Stomach smooth muscle (tissue), 2 donors: ENCODE measurements at regions not wholly inside any gene's neighbourhood (a gene's known extent, or its start where the extent isn't known, plus 50 kb on each side); places are given as distances from the start of the nearest gene placed in this dataset.

Experiments used
- H3K27ac ChIP-seq: one replicate; pipeline ENCODE4 v1.7.0; 2013; ENCODE audit warnings: mild to moderate bottlenecking, low read length, inconsistent platforms
- H3K27me3 ChIP-seq, 2 donors: one replicate each; pipeline ENCODE4 v1.7.0; 2013; ENCODE audit warnings: low read length in 2 of 2; ENCODE audit not compliant: insufficient read depth in 2 of 2, control insufficient read depth in 1 of 2
- H3K36me3 ChIP-seq, 2 donors: one replicate each; pipeline ENCODE4 v1.7.0; 2013; ENCODE audit warnings: low read length in 2 of 2; ENCODE audit not compliant: control insufficient read depth in 2 of 2, insufficient read depth in 2 of 2
- H3K4me1 ChIP-seq: one replicate; pipeline ENCODE4 v1.7.0; 2013; ENCODE audit warnings: low read length; ENCODE audit not compliant: control insufficient read depth, insufficient read depth
- H3K4me3 ChIP-seq, 2 donors: one replicate each; pipeline ENCODE4 v1.7.0; 2013; ENCODE audit warnings: low read length in 2 of 2
- H3K9ac ChIP-seq, 2 donors: one replicate each; pipeline ENCODE4 v1.7.0; 2013; ENCODE audit warnings: low read length in 2 of 2, mild to moderate bottlenecking in 1 of 2
- H3K9me3 ChIP-seq, 2 donors: one replicate each; pipeline ENCODE4 v1.7.0; 2013; ENCODE audit warnings: low read length in 2 of 2; ENCODE audit not compliant: control insufficient read depth in 2 of 2
- donor health status: healthy.
- donor health status: Pancreatic carcinoma.

DNA sequence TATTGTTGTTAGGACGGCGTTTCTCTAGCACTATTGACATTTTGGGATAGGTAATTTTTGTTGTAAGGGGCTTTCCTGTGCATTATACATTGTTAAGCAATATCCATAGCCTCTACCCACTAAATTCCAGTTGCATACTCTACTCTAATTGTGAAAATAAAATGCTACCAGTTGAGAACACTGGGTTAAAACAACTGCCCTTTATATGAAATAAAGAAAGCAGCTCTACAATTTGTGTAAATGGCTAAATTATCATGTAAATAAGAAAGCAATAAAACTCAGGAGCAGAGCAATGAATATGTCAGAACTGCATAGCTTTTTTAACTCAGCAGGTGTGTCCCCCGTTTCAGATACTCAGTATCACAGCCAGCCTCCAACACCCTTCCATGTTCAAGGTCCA, 812.7 kb upstream of the NRXN1 start:
- Histone ChIP-seq H3K4me3 (no peak overlapping the region), H3K27ac (no peak overlapping the region), H3K9me3 (no peaks in the 10 kb centered on the region), H3K4me1 (no peaks in the 10 kb centered on the region), H3K36me3 (no peaks in the 10 kb centered on the region), H3K9ac (no peak overlapping the region), H3K27me3 (no peaks in the 10 kb centered on the region)

DNA sequence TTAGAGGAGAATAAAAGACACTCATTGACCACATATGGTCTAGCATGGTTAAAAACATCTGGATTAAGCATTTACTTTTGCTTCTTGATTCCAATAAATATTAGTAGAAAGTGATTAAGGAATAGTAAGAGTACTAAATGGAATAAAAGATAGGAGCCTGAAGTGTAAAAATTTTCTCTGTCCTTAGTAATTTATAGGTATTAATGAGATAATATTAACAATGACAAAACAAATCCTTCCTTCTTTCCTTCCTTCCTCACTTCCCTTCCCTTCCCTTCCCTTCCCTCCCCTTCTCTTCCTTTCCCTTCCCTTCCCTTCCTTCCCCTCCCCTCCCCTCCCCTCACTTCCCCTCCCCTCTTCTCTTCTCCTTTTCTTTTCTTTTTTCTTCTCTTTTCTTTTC, 797.5 kb upstream of the NRXN1 start:
- Histone ChIP-seq H3K9ac (no peak overlapping the region), H3K27me3 (no peaks in the 10 kb centered on the region), H3K9me3 (no peaks in the 10 kb centered on the region), H3K27ac (no peak overlapping the region), H3K4me1 (no peaks in the 10 kb centered on the region), H3K36me3 (no peaks in the 10 kb centered on the region), H3K4me3 (no peak overlapping the region)

DNA sequence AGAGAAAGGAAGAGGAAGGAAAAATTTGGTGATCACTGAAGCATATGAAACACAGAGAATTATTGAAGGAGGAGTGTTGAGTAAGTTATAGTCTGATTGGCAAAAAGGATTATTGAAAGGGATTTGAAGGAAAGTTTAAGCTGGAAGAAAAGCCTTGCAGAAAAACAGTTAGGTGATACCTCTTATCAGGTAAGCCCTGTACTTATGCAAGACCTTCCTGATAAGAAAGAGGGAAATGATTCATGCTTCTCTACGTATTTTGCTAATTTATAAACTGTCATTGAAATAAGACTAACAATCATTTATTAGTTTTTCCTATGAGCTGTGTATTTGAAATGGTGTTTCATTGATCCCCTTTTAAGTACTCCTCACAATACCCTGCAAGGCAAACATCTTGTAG, 793.9 kb upstream of the NRXN1 start:
- no peak overlapping the region for H3K27ac ChIP-seq
- no peak overlapping the region for H3K4me3 ChIP-seq
- H3K27me3 ChIP-seq: no peaks in the 10 kb centered on the region
- no peaks in the 10 kb centered on the region for H3K9me3 ChIP-seq
- no peak overlapping the region for H3K9ac ChIP-seq
- H3K4me1 ChIP-seq: no peaks in the 10 kb centered on the region
- H3K36me3 ChIP-seq: no peaks in the 10 kb centered on the region

DNA sequence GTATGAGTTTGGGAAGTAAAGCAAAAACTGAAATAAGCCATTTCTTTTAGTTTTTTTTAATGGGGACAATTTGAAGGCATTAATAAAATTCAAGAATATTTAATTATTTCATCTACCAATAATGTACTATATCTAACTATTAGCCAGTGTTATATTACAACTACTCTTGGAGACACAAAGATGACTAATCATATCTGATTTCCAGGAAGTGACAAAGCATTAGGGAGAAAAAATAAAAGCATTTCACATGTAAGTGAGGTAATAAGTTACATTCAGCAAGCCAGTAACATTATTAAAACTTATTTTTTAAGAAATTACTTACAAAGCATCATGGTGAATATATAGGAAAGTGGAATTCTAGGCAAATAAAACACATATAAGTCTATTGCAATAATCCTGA, 781.3 kb upstream of the NRXN1 start:
- Histone ChIP-seq H3K36me3 (no peaks in the 10 kb centered on the region), H3K9me3 (no peaks in the 10 kb centered on the region), H3K27me3 (no peaks in the 10 kb centered on the region), H3K4me3 (no peak overlapping the region), H3K9ac (no peak overlapping the region), H3K27ac (no peak overlapping the region), H3K4me1 (no peaks in the 10 kb centered on the region)

DNA sequence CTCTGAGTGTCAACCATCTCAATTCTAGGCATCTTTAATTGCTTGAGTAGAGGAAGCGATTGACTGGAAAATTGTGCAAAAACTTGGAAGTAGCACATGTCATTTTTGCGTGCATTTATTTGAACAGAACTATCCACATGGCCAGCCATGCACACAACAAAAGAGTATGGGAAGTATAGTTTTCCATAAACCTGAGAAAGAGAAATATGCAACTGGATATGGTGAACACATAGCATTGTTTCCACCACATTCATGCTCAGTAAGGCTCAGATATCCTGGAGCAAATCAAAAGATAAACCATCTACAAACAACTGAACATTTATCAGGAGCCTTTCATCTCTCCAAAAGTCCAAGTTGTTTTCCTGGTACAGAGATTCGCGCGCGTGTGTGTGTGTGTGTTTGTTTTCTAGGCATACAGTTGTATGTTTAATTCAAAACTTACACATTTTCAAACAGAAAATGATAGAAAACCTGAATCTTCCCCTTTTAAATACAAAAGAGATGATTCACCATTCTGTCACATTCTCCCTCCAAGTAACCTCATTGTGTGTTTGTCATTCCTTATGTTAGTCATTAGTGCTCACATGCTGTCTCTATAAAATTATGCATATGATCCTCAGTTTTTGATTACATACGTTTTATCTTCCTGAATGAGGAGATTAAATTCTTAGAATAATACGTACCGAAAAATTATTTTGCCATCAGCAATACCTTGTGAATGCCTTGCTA, 780.4 kb upstream of the NRXN1 start:
- no peak overlapping the region for H3K9ac ChIP-seq
- H3K27me3 ChIP-seq: no peaks in the 10 kb centered on the region
- H3K27ac ChIP-seq: no peak overlapping the region
- H3K36me3 ChIP-seq: no peaks in the 10 kb centered on the region
- no peak overlapping the region for H3K4me3 ChIP-seq
- H3K4me1 ChIP-seq: no peaks in the 10 kb centered on the region
- H3K9me3 ChIP-seq: no peaks in the 10 kb centered on the region

DNA sequence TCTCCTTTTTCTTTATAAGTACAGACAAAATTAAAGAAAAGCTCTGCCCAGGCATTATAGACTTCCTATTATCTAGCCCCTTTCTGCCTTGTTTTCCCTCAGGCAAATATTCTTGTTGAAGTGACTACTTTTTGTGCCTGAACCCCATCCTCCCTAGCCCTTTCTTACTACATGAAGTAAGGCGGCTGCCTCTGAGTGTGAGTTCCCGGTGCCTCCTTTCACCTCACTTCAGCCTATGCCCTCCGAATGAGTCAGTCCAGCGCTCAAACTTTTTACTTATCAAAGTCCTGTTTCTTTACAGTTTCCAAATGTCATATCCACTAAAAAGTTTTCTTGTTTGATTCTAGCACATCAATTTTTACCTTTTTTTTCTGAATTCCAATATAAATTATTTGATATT, 778.3 kb upstream of the NRXN1 start:
- Histone ChIP-seq H3K27ac (no peak overlapping the region), H3K4me3 (no peak overlapping the region), H3K36me3 (no peaks in the 10 kb centered on the region), H3K9me3 (no peaks in the 10 kb centered on the region), H3K4me1 (no peaks in the 10 kb centered on the region), H3K27me3 (no peaks in the 10 kb centered on the region), H3K9ac (no peak overlapping the region)

DNA sequence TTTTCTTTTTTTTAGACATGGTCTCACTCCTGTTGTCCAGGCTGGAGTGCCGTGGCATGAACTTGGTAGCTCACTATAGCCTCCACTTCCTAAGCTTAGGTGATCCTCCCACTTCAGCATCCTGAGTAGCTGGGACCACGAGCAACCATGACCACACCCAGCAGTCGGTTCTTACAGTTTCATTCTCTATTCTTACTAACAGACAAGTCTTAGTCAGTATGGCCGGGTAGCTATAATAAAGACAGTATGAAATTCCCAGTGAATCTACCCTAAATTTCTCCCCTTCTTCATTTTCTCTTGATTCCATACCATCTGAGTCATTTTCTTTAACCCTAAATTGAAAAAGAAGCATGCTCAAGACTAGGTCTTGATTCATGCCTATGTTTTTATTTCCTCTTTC, 775.3 kb upstream of the NRXN1 start:
- no peaks in the 10 kb centered on the region for H3K4me1 ChIP-seq
- H3K27me3 ChIP-seq: no peaks in the 10 kb centered on the region
- H3K9ac ChIP-seq: no peak overlapping the region
- H3K9me3 ChIP-seq: no peaks in the 10 kb centered on the region
- no peaks in the 10 kb centered on the region for H3K36me3 ChIP-seq
- no peak overlapping the region for H3K27ac ChIP-seq
- no peak overlapping the region for H3K4me3 ChIP-seq

DNA sequence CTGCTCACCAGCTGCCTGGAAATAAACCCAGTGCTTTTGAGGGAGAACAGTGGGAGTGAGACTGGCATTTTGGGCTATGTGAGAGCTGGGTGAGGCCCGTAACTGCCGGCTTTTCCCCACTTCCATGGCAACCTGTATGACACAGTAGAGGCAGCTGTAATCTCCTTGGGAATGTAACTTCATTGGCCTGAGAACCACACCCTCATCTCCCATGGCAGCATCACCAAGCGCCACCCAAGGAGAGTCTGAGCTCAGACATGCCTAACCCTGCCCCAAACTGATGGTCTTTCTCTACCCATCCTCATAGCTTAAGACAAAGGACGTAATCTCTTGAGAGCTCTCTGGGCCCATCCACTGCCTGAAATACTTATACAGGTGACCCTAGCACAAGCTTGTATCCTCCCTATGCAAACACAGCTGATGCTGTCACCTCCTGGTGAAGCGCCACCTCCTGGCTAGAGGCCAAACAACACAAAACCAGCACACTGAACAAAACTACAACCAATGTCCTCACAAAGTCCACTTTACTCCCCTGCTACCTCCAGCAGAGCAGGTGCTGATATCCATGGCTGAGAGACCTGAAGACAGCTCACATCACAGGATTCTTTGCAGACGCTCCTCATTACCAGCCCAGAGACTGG, 763.4 kb upstream of the NRXN1 start:
- H3K4me1 ChIP-seq: no peaks in the 10 kb centered on the region
- H3K9me3 ChIP-seq: no peaks in the 10 kb centered on the region
- no peak overlapping the region for H3K9ac ChIP-seq
- H3K36me3 ChIP-seq: no peaks in the 10 kb centered on the region
- no peak overlapping the region for H3K4me3 ChIP-seq
- H3K27ac ChIP-seq: no peak overlapping the region
- no peaks in the 10 kb centered on the region for H3K27me3 ChIP-seq

DNA sequence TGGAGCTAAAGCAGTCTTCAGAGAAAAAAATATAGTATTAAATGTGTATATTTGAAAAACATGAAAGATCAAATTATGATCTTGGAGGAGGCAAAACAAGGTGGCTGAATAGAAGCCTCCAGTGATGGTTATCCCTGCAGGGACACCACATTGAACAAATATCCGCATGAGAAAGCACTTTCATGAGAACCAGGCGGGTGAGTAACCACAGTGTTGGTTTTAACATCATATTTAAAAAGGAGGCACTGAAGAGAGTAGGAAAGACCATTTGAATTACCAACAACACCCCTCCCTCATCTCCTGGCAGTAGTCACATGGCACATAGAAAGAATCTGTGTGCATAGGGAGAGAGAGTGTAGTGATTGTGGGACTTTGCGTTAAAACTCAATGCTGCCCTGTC, 759.6 kb upstream of the NRXN1 start:
- Histone ChIP-seq H3K9ac (no peak overlapping the region), H3K4me3 (no peak overlapping the region), H3K9me3 (no peaks in the 10 kb centered on the region), H3K4me1 (no peaks in the 10 kb centered on the region), H3K27ac (no peak overlapping the region), H3K27me3 (no peaks in the 10 kb centered on the region), H3K36me3 (no peaks in the 10 kb centered on the region)

DNA sequence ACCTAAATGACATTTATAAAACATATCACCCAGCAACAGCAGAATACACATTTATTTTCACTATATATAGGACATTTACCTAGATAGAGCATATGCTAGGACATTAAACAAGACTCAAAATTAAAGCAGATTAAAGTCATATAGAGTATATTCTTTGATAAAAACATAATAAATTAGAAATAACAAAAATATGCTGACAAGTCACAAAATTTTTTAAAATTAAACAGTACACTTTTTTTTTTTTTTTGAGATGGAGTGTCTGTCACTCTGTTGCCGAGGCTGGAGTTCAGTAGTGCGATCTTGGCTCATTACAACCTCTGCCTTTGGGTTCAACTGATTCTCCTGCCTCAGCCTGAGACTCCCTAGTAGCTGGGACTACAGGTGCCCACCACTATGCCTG, 758.9 kb upstream of the NRXN1 start:
- Histone ChIP-seq H3K9ac (no peak overlapping the region), H3K4me1 (no peaks in the 10 kb centered on the region), H3K27ac (no peak overlapping the region), H3K36me3 (no peaks in the 10 kb centered on the region), H3K4me3 (no peak overlapping the region), H3K9me3 (no peaks in the 10 kb centered on the region), H3K27me3 (no peaks in the 10 kb centered on the region)

DNA sequence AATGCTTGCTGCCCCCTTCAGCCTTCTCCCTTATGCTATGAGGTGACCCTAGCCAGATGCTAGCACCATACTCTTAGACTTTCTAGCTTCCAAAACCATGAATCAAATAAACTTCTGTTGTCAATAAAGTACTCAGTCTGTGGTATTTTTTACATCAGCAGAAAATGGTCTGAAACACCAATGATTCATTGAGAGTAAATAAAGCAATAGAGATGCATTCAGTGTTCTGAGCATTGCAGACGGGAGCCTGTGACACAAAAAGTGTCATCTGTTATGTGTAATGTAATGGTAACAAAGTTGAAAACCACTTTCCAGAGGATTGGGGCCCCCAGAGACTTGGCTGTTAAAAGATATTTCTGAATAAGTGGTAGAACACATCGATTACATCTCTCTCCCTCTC, 758.0 kb upstream of the NRXN1 start:
- H3K27me3 ChIP-seq: no peaks in the 10 kb centered on the region
- no peaks in the 10 kb centered on the region for H3K36me3 ChIP-seq
- no peak overlapping the region for H3K9ac ChIP-seq
- no peak overlapping the region for H3K27ac ChIP-seq
- no peaks in the 10 kb centered on the region for H3K4me1 ChIP-seq
- no peak overlapping the region for H3K4me3 ChIP-seq
- no peaks in the 10 kb centered on the region for H3K9me3 ChIP-seq
